ENCODE measurements at regions not wholly inside any gene's neighbourhood (a gene's known extent, or its start where the extent isn't known, plus 50 kb on each side); places are given as distances from the start of the nearest gene placed in this dataset.

DNA sequence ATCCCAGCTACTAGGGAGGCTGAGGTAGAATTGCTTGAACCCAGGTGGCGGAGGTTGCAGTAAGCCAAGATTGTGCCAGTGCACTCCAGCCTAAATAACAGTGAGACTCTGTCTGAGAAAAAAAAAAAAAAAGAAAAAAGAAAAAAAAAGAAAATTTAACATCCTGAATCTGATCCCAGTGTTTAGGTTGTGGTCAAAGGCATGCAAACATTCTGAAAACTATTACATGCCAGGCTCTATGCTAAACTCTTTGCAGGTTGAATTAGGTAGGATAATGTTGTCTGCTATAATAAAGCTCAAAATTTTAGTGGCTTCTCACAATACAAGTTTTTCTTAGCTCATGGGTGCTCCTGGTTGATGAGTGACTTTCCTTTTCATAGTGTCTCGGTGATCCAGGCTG, 367.4 kb downstream of the PSAT1 start:
- H3K4me3 ChIP-seq (ENCODE audit: control insufficient read depth in 1 of 7, extremely low read depth in 1 of 7, insufficient read depth in 4 of 7, low read depth in 2 of 7, low read length in 6 of 7), result no peak overlapping the region
- no peaks in the 10 kb centered on the region for H3K4me1 ChIP-seq (ENCODE audit: control extremely low read depth in 1 of 4, control insufficient read depth in 4 of 4, insufficient read depth in 4 of 4, low read length in 3 of 4)
- 100% methylated on average over 2 of the region's 2 CpGs for WGBS (ENCODE audit: insufficient coverage)
- ChIA-PET CTCF (no interaction called here), POLR2A (no interaction called here)
- DNase-seq, result no peak
- no peaks in the 10 kb centered on the region for H3K9me3 ChIP-seq (ENCODE audit: control extremely low read depth in 1 of 5, control insufficient read depth in 4 of 5, insufficient read depth in 2 of 5, low read depth in 1 of 5, low read length in 4 of 5)
- no peaks in the 10 kb centered on the region for H3K36me3 ChIP-seq (ENCODE audit: control insufficient read depth in 4 of 4, insufficient read depth in 4 of 4, low read length in 3 of 4)
- no peak overlapping the region for H3K27ac ChIP-seq (ENCODE audit: insufficient read depth in 1 of 2, low read depth in 1 of 2, low read length in 2 of 2, poor library complexity in 1 of 2, severe bottlenecking in 2 of 2)
- H3K27me3 ChIP-seq (replicated peaks in 2 of 5; ENCODE audit: control insufficient read depth in 4 of 5, insufficient read depth in 5 of 5, low read length in 4 of 5), result no peaks in the 10 kb centered on the region

DNA sequence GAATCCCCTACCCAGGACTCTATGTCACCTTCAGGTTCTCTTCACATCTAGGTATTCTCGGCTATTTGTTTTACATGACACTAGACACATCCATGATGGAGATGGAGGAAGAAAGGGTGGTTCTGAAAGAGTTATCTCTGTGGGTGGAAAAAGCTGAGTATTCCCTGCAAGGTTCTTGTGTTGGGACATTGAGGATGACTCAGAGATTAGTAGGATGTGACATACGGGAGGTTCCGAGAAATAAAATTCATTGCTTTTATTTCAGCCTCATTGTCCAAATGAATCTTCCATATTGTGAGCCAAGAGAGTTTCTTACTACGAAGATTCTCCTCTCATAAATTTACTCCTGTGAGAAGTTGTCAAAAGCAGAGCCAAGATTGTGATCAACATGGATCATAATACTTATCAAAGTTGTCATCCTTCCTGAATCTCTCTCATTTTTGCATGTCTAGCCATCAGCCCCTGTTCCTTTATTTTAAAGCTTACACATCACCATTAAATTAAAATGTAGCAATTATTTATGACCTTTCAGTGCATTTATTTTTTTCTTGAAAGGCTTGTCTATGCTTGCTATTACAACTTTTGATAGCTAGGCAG, 370.0 kb downstream of the PSAT1 start:
- Histone ChIP-seq H3K27me3 (replicated peaks in 2 of 5; ENCODE audit: control insufficient read depth in 4 of 5, insufficient read depth in 5 of 5, low read length in 4 of 5) (no peaks in the 10 kb centered on the region), H3K4me1 (ENCODE audit: control extremely low read depth in 1 of 4, control insufficient read depth in 4 of 4, insufficient read depth in 4 of 4, low read length in 3 of 4) (no peaks in the 10 kb centered on the region), H3K27ac (ENCODE audit: insufficient read depth in 1 of 2, low read depth in 1 of 2, low read length in 2 of 2, poor library complexity in 1 of 2, severe bottlenecking in 2 of 2) (no peak overlapping the region), H3K4me3 (ENCODE audit: control insufficient read depth in 1 of 7, extremely low read depth in 1 of 7, insufficient read depth in 4 of 7, low read depth in 2 of 7, low read length in 6 of 7) (no peak overlapping the region), H3K36me3 (ENCODE audit: control insufficient read depth in 4 of 4, insufficient read depth in 4 of 4, low read length in 3 of 4) (no peaks in the 10 kb centered on the region), H3K9me3 (ENCODE audit: control extremely low read depth in 1 of 5, control insufficient read depth in 4 of 5, insufficient read depth in 2 of 5, low read depth in 1 of 5, low read length in 4 of 5) (no peaks in the 10 kb centered on the region)
- ChIA-PET POLR2A (no interaction called here), CTCF (no interaction called here)
- DNase-seq, result no peak
- WGBS (ENCODE audit: insufficient coverage), result 80% methylated on average over 1 of the region's 4 CpGs

DNA sequence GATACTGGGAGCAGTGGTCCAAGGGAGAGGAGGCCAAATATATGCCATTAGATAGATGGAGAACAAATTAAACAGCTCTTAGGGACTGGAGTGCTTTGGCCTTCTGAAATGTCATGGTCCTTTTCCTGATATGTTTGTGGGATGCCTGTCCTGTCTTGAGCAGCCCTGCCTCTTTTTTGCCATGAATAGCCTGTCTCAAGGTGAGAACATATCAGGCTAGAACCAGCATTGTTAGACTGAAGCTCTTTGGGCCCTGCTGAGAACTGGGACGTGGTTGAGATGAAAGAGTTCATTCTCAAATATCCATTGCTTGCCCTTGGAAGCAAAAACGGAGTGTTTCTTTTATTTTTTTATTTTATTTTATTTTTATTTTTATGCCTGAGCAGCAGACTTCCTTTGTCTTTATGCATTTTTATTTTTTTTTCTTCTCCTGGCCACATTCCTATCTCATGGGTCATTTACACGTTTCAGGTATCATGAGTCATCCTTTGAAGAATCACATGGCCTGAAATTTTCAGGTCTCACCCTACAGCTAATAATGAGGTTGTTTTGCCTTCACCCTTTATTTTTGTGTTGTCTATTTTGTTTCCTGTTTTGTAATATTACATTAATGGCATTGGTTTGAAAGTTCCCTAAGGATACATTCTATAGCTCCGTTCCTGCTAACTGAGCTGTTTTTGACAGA, 371.4 kb downstream of the PSAT1 start:
- H3K27ac ChIP-seq (ENCODE audit: insufficient read depth in 1 of 2, low read depth in 1 of 2, low read length in 2 of 2, poor library complexity in 1 of 2, severe bottlenecking in 2 of 2), result no peak overlapping the region
- ChIA-PET CTCF (no interaction called here), POLR2A (no interaction called here)
- WGBS (ENCODE audit: insufficient coverage), result 100% methylated on average over 1 of the region's 4 CpGs
- no peaks in the 10 kb centered on the region for H3K36me3 ChIP-seq (ENCODE audit: control insufficient read depth in 4 of 4, insufficient read depth in 4 of 4, low read length in 3 of 4)
- no peaks in the 10 kb centered on the region for H3K4me1 ChIP-seq (ENCODE audit: control extremely low read depth in 1 of 4, control insufficient read depth in 4 of 4, insufficient read depth in 4 of 4, low read length in 3 of 4)
- H3K9me3 ChIP-seq (ENCODE audit: control extremely low read depth in 1 of 5, control insufficient read depth in 4 of 5, insufficient read depth in 2 of 5, low read depth in 1 of 5, low read length in 4 of 5), result no peaks in the 10 kb centered on the region
- no peak for DNase-seq
- no peaks in the 10 kb centered on the region for H3K27me3 ChIP-seq (replicated peaks in 2 of 5; ENCODE audit: control insufficient read depth in 4 of 5, insufficient read depth in 5 of 5, low read length in 4 of 5)
- H3K4me3 ChIP-seq (ENCODE audit: control insufficient read depth in 1 of 7, extremely low read depth in 1 of 7, insufficient read depth in 4 of 7, low read depth in 2 of 7, low read length in 6 of 7), result no peak overlapping the region

DNA sequence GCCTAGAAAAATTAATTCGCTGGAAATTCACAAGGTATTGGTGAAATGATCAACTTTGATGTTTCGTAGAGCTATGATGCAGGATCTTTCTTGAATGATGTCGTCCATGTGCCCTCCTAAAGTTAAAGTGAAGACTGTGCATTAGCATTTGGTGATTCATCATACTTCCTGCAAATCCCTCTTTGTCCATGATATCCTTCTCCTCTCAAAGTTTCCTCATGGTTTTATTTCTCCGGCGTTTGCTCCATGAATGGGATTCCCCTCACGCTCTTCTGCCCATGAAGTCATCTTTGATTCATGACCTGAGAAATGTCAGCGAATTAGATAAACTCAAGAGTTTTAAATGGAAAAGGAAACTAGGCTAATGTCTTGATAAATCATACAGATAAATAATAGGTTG, 372.7 kb downstream of the PSAT1 start:
- no peak overlapping the region for H3K27ac ChIP-seq (ENCODE audit: insufficient read depth in 1 of 2, low read depth in 1 of 2, low read length in 2 of 2, poor library complexity in 1 of 2, severe bottlenecking in 2 of 2)
- POLR2A ChIA-PET, result no interaction called here
- no peak for DNase-seq
- no peaks in the 10 kb centered on the region for H3K27me3 ChIP-seq (replicated peaks in 2 of 5; ENCODE audit: control insufficient read depth in 4 of 5, insufficient read depth in 5 of 5, low read length in 4 of 5)
- no peaks in the 10 kb centered on the region for H3K4me1 ChIP-seq (ENCODE audit: control extremely low read depth in 1 of 4, control insufficient read depth in 4 of 4, insufficient read depth in 4 of 4, low read length in 3 of 4)
- H3K9me3 ChIP-seq (ENCODE audit: control extremely low read depth in 1 of 5, control insufficient read depth in 4 of 5, insufficient read depth in 2 of 5, low read depth in 1 of 5, low read length in 4 of 5), result no peaks in the 10 kb centered on the region
- H3K36me3 ChIP-seq (ENCODE audit: control insufficient read depth in 4 of 4, insufficient read depth in 4 of 4, low read length in 3 of 4), result no peaks in the 10 kb centered on the region
- H3K4me3 ChIP-seq (ENCODE audit: control insufficient read depth in 1 of 7, extremely low read depth in 1 of 7, insufficient read depth in 4 of 7, low read depth in 2 of 7, low read length in 6 of 7), result no peak overlapping the region
- CTCF ChIA-PET, result no interaction called here
- WGBS (ENCODE audit: insufficient coverage), result 96% methylated on average over 2 of the region's 7 CpGs

DNA sequence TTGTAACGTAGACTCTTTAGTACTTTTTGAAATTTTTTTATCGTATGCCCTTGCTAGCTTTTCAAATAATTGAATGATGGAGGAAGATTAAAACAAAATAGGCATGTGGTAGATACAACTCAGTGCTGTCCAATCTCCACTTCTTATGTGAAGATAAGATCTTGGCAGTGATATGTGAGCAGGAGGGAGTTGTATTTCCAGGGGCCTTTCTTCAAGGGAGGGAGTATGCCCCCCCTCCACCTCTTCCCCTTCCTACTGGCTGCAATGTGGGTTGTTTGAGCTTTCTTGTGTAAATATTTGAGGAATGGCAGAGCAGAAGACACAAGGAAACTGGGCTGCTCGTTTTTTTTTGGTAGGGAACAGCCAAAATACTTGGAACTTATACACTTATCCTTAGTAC, 374.9 kb downstream of the PSAT1 start:
- Histone ChIP-seq H3K27me3 (replicated peaks in 2 of 5; ENCODE audit: control insufficient read depth in 4 of 5, insufficient read depth in 5 of 5, low read length in 4 of 5) (no peaks in the 10 kb centered on the region), H3K9me3 (ENCODE audit: control extremely low read depth in 1 of 5, control insufficient read depth in 4 of 5, insufficient read depth in 2 of 5, low read depth in 1 of 5, low read length in 4 of 5) (no peaks in the 10 kb centered on the region), H3K4me3 (ENCODE audit: control insufficient read depth in 1 of 7, extremely low read depth in 1 of 7, insufficient read depth in 4 of 7, low read depth in 2 of 7, low read length in 6 of 7) (no peak overlapping the region), H3K4me1 (ENCODE audit: control extremely low read depth in 1 of 4, control insufficient read depth in 4 of 4, insufficient read depth in 4 of 4, low read length in 3 of 4) (no peaks in the 10 kb centered on the region), H3K27ac (ENCODE audit: insufficient read depth in 1 of 2, low read depth in 1 of 2, low read length in 2 of 2, poor library complexity in 1 of 2, severe bottlenecking in 2 of 2) (no peak overlapping the region), H3K36me3 (ENCODE audit: control insufficient read depth in 4 of 4, insufficient read depth in 4 of 4, low read length in 3 of 4) (no peaks in the 10 kb centered on the region)
- DNase-seq, result no peak
- POLR2A ChIA-PET, result no interaction called here
- 88% methylated on average over 1 of the region's 3 CpGs for WGBS (ENCODE audit: insufficient coverage)
- CTCF ChIA-PET, result no interaction called here

DNA sequence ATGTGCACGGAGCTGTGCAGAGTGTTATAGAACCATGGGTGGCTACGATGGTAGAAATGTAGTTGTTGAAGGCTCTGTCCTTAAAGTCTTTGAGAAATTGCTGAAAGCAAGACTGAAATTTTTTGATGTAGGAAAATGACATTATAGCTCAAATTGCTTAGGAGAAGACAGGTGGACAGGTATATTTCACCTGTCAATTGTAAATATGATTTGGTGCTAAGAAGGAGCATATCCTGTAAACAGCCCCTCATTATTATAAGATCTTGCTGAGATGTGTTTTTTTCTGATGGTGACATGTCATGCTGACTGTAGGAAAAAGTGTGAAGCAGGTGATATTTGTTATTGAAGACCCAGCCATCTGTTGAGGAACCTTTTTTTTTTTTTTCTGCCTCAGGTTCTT, 377.9 kb downstream of the PSAT1 start:
- Histone ChIP-seq H3K4me1 (ENCODE audit: control extremely low read depth in 1 of 4, control insufficient read depth in 4 of 4, insufficient read depth in 4 of 4, low read length in 3 of 4) (no peaks in the 10 kb centered on the region), H3K4me3 (ENCODE audit: control insufficient read depth in 1 of 7, extremely low read depth in 1 of 7, insufficient read depth in 4 of 7, low read depth in 2 of 7, low read length in 6 of 7) (no peak overlapping the region), H3K27ac (ENCODE audit: insufficient read depth in 1 of 2, low read depth in 1 of 2, low read length in 2 of 2, poor library complexity in 1 of 2, severe bottlenecking in 2 of 2) (no peak overlapping the region), H3K9me3 (ENCODE audit: control extremely low read depth in 1 of 5, control insufficient read depth in 4 of 5, insufficient read depth in 2 of 5, low read depth in 1 of 5, low read length in 4 of 5) (no peaks in the 10 kb centered on the region), H3K27me3 (replicated peaks in 2 of 5; ENCODE audit: control insufficient read depth in 4 of 5, insufficient read depth in 5 of 5, low read length in 4 of 5) (no peaks in the 10 kb centered on the region), H3K36me3 (ENCODE audit: control insufficient read depth in 4 of 4, insufficient read depth in 4 of 4, low read length in 3 of 4) (no peaks in the 10 kb centered on the region)
- DNase-seq, result no peak
- ChIA-PET CTCF (interaction anchor here (0.9 to 1.6 kb wide), 2 partner anchors 13 to 30 kb away, joined by 3 read pairs; no protein-coding TSS in a partner anchor), POLR2A (interaction anchor here (0.6 kb wide), 1 partner anchor 1705 kb away, joined by 4 read pairs; no protein-coding TSS in a partner anchor)
- WGBS (ENCODE audit: insufficient coverage), result 95% methylated on average over 2 of the region's 2 CpGs

DNA sequence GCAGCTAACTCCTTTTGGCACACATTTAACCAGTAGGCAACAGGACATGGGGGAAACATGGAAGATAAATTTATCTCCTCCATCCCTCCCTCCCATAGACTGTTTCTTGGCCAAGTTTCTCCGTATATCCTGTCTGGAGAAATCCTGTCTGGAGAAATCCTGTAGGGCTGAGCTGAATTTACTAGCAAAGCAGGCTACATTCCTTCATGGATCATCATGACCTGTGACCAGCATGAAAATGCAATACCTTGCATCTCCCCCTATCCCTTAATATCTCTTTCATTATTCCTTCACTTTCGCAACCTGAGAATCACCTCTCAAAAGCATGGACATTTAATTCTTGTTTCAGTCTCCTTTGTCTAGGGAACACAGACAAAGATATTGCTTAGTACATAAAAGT, 379.1 kb downstream of the PSAT1 start:
- WGBS (ENCODE audit: insufficient coverage), result 83% methylated on average over 1 of the region's 2 CpGs
- Histone ChIP-seq H3K27ac (ENCODE audit: insufficient read depth in 1 of 2, low read depth in 1 of 2, low read length in 2 of 2, poor library complexity in 1 of 2, severe bottlenecking in 2 of 2) (no peak overlapping the region), H3K27me3 (replicated peaks in 2 of 5; ENCODE audit: control insufficient read depth in 4 of 5, insufficient read depth in 5 of 5, low read length in 4 of 5) (no peaks in the 10 kb centered on the region), H3K4me1 (ENCODE audit: control extremely low read depth in 1 of 4, control insufficient read depth in 4 of 4, insufficient read depth in 4 of 4, low read length in 3 of 4) (no peaks in the 10 kb centered on the region), H3K9me3 (ENCODE audit: control extremely low read depth in 1 of 5, control insufficient read depth in 4 of 5, insufficient read depth in 2 of 5, low read depth in 1 of 5, low read length in 4 of 5) (no peaks in the 10 kb centered on the region), H3K4me3 (ENCODE audit: control insufficient read depth in 1 of 7, extremely low read depth in 1 of 7, insufficient read depth in 4 of 7, low read depth in 2 of 7, low read length in 6 of 7) (no peak overlapping the region), H3K36me3 (ENCODE audit: control insufficient read depth in 4 of 4, insufficient read depth in 4 of 4, low read length in 3 of 4) (no peaks in the 10 kb centered on the region)
- ChIA-PET POLR2A (no interaction called here), CTCF (interaction anchor here (0.9 kb wide), 1 partner anchor 14 kb away, joined by 3 read pairs; no protein-coding TSS in a partner anchor)
- no peak for DNase-seq

Measured in common myeloid progenitor, CD34-positive (primary cell).